GM12878 (cell line): ENCODE measurements at regions not wholly inside any gene's neighbourhood (a gene's known extent, or its start where the extent isn't known, plus 50 kb on each side); places are given as distances from the start of the nearest gene placed in this dataset.

Source experiments
- FOXM1 ChIP-seq: IDR thresholded peaks from 2 replicates; pipeline ENCODE4 v1.6.1; 2012; ENCODE audit warnings: low read depth, mild to moderate bottlenecking, inconsistent platforms, low read length, moderate library complexity
- RFX5 ChIP-seq: IDR thresholded peaks from 2 replicates; pipeline ENCODE4 v1.6.1; 2011; ENCODE audit warnings: low read depth, low read length, improper control_type of control experiment
- TF ChIP-seq, protein P1 (sequence below), 3 experiments: IDR thresholded peaks in 2 of 3; conservative IDR thresholded peaks in 1 of 3; 2 replicates each; pipeline ENCODE4 v1.5.1; 2011; ENCODE audit warnings: low read depth in 3 of 3, low read length in 3 of 3, mild to moderate bottlenecking in 3 of 3, control low read depth in 2 of 3, moderate library complexity in 2 of 3, inconsistent platforms in 1 of 3, mixed read lengths in 1 of 3; ENCODE audit not compliant: control insufficient read depth in 2 of 3, insufficient read depth in 1 of 3; ENCODE audit errors: extremely low read depth in 1 of 3

DNA sequence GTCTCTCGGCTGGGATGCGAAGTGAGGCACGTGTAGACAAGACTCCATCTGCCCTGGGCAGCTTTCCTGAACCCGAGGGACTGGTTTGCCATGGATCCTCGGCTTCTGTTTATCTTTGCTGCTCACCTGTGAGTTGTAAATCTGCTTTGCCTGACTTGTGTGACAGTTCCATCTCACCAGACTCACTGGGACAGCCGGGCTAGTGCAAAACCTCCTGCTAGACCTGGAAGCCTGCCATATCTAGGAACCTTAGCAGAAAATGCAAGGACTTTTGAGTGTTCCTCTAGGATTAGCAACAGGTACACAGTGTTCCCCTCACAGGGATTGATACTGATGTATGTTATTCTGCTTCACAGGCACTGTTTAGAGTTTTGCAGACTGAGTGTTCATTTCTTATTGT, 218.6 kb downstream of the URB2 start:
- TF ChIP-seq, protein P1, sequence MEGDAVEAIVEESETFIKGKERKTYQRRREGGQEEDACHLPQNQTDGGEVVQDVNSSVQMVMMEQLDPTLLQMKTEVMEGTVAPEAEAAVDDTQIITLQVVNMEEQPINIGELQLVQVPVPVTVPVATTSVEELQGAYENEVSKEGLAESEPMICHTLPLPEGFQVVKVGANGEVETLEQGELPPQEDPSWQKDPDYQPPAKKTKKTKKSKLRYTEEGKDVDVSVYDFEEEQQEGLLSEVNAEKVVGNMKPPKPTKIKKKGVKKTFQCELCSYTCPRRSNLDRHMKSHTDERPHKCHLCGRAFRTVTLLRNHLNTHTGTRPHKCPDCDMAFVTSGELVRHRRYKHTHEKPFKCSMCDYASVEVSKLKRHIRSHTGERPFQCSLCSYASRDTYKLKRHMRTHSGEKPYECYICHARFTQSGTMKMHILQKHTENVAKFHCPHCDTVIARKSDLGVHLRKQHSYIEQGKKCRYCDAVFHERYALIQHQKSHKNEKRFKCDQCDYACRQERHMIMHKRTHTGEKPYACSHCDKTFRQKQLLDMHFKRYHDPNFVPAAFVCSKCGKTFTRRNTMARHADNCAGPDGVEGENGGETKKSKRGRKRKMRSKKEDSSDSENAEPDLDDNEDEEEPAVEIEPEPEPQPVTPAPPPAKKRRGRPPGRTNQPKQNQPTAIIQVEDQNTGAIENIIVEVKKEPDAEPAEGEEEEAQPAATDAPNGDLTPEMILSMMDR (IDR thresholded peaks at IDR 0.05 in 2 of 3, conservative IDR thresholded peaks at IDR 0.05 in 1 of 3; ENCODE audit: control insufficient read depth in 2 of 3, extremely low read depth in 1 of 3, insufficient read depth in 1 of 3, low read depth in 3 of 3, low read length in 3 of 3), result no peak
- TF ChIP-seq RFX5 (no peak), FOXM1 (no peak)
